GM12872 (cell line): ENCODE measurements at regions not wholly inside any gene's neighbourhood (a gene's known extent, or its start where the extent isn't known, plus 50 kb on each side); places are given as distances from the start of the nearest gene placed in this dataset.

Experiments
- CTCF ChIP-seq: IDR thresholded peaks from 3 replicates; pipeline ENCODE4 v1.5.1; 2011; ENCODE audit warnings: low read depth, mild to moderate bottlenecking, low read length, moderate library complexity; ENCODE audit not compliant: insufficient read depth

DNA sequence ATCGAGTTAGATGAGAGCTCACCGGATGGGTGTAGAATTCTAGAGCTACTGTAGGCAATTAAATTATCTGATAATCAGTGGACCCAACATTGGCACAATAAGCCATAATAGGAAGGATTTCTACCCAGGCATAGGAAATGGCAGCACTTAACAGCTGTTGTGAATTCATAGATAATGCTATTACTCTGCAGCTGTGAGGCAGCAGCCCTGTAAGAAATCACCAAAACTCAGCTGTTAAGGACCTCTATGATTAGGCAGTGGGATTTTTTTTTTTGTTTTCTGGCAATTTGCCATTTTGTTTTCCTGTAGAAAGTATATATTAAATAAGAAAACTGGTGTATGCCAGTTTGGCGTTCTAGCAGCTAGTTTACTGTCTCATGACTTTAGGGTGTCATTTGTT lies 609.1 kb upstream of the SLC35B3 start:
- TF ChIP-seq CTCF: no peak

GRCh38 chr6:9040718-9041117 lies 605.4 kb upstream of the SLC35B3 start:
- no peak for TF ChIP-seq CTCF

GRCh38 chr6:9039258-9039657 lies 603.9 kb upstream of the SLC35B3 start:
- TF ChIP-seq CTCF: no peak

GRCh38 chr6:9028086-9028485 lies 592.7 kb upstream of the SLC35B3 start:
- no peak for TF ChIP-seq CTCF

GRCh38 chr6:9025796-9026394 lies 590.5 kb upstream of the SLC35B3 start:
- TF ChIP-seq CTCF: no peak

DNA sequence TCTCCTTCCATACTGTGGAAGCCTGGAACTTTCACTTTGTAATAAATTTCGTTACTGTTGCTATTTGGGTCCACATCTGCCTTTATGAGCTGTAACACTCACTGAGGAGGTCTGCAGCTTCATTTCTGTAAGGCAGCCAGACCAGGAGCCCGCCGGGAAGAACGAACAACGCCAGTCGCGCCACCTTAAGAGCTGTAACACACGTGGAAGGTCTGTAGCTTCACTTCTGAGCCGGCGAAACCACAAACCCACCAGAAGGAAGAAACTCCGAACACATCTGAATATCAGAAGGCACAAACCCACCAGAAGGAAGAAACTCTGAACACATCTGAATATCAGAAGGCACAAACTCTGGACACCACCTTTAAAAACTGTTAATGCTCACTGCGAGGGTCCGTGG lies 589.9 kb upstream of the SLC35B3 start:
- TF ChIP-seq CTCF: no peak

- TF ChIP-seq CTCF: no peak
Measured at GRCh38 chr6:9020001-9020400, 584.7 kb upstream of the SLC35B3 start.
